Hindlimb muscle (tissue), 1 donor: ENCODE measurements at regions not wholly inside any gene's neighbourhood (a gene's known extent, or its start where the extent isn't known, plus 50 kb on each side); places are given as distances from the start of the nearest gene placed in this dataset.
A peak's percentile ranks its signal among the peaks of the same experiment; 100 is the strongest.

Source experiments
- DNase-seq: peaks from one replicate; pipeline ENCODE4 v3.0.0-alpha.2; 2013

- no peak for DNase-seq
Measured at GRCh38 chr13:33372251-33372919, 86.8 kb upstream of the STARD13 start.

GRCh38 chr13:33373624-33374023, 88.1 kb upstream of the STARD13 start:
- DNase-seq, result no peak

- no peak for DNase-seq
Measured at GRCh38 chr13:33375421-33375820, 89.9 kb upstream of the STARD13 start.

- DNase-seq, result no peak
Measured at GRCh38 chr13:33376212-33376611, 90.7 kb upstream of the STARD13 start.

- DNase-seq, result no peak
Measured at GRCh38 chr13:33377411-33377810, 91.9 kb upstream of the STARD13 start.

GRCh38 chr13:33377825-33378224, 92.3 kb upstream of the STARD13 start:
- DNase-seq, result no peak

- DNase-seq, result no peak
Measured at GRCh38 chr13:33379608-33380007, 94.1 kb upstream of the STARD13 start.

GRCh38 chr13:33380487-33381079, 95.0 kb upstream of the STARD13 start:
- no peak for DNase-seq

GRCh38 chr13:33381180-33381579, 95.6 kb upstream of the STARD13 start:
- DNase-seq, result no peak

GRCh38 chr13:33381906-33382305, 96.4 kb upstream of the STARD13 start:
- DNase-seq, result no peak

GRCh38 chr13:33383724-33384577, 98.4 kb upstream of the STARD13 start:
- no peak for DNase-seq

- DNase-seq, result no peak
Measured at GRCh38 chr13:33388286-33388998, 102.9 kb upstream of the STARD13 start.

GRCh38 chr13:33392794-33393405, 107.3 kb upstream of the STARD13 start:
- DNase-seq, result no peak

- DNase-seq, result no peak
Measured at GRCh38 chr13:33394294-33394932, 108.9 kb upstream of the STARD13 start.

- peak; percentile 15 for DNase-seq
Measured at GRCh38 chr13:33401238-33401637, 115.7 kb upstream of the STARD13 start.

GRCh38 chr13:33402975-33403374, 117.4 kb upstream of the STARD13 start:
- DNase-seq, result no peak

- no peak for DNase-seq
Measured at GRCh38 chr13:33403807-33404362, 118.3 kb upstream of the STARD13 start.

- DNase-seq, result no peak
Measured at GRCh38 chr13:33405371-33405770, 119.8 kb upstream of the STARD13 start.

- no peak for DNase-seq
Measured at GRCh38 chr13:33409673-33410510, 124.3 kb upstream of the STARD13 start.

GRCh38 chr13:33410619-33411018, 125.1 kb upstream of the STARD13 start:
- DNase-seq, result no peak

GRCh38 chr13:33411312-33411711, 125.8 kb upstream of the STARD13 start:
- DNase-seq, result no peak
